Adipocyte (in vitro differentiated cells): ENCODE measurements at regions not wholly inside any gene's neighbourhood (a gene's known extent, or its start where the extent isn't known, plus 50 kb on each side); places are given as distances from the start of the nearest gene placed in this dataset.
A peak's percentile ranks its signal among the peaks of the same experiment; 100 is the strongest.

Experiments used
- DNase-seq: peaks from one replicate; pipeline ENCODE4 v3.0.0-alpha.2; 2015; ENCODE audit warnings: low read depth
- H3K27me3 ChIP-seq: replicated peaks from 2 replicates; pipeline ENCODE4 v1.7.0; 2013; ENCODE audit warnings: mild to moderate bottlenecking, low read length, moderate library complexity; ENCODE audit not compliant: control insufficient read depth, insufficient read depth
- H3K36me3 ChIP-seq: 2 replicates; pipeline ENCODE4 v1.7.0; 2013; ENCODE audit warnings: low read length, mild to moderate bottlenecking, moderate library complexity; ENCODE audit not compliant: control insufficient read depth, insufficient read depth, severe bottlenecking
- H3K4me1 ChIP-seq: 2 replicates; pipeline ENCODE4 v1.7.0; 2013; ENCODE audit warnings: mild to moderate bottlenecking, low read length, moderate library complexity; ENCODE audit not compliant: control insufficient read depth, insufficient read depth
- H3K4me3 ChIP-seq: 2 replicates; pipeline ENCODE4 v1.7.0; 2013; ENCODE audit warnings: mild to moderate bottlenecking, low read length, moderate library complexity
- H3K9ac ChIP-seq: 2 replicates; pipeline ENCODE4 v1.7.0; 2013; ENCODE audit warnings: mild to moderate bottlenecking, low read length, moderate library complexity
- H3K9me3 ChIP-seq: 2 replicates; pipeline ENCODE4 v1.7.0; 2013; ENCODE audit warnings: mild to moderate bottlenecking, low read length, moderate library complexity; ENCODE audit not compliant: control insufficient read depth

DNA sequence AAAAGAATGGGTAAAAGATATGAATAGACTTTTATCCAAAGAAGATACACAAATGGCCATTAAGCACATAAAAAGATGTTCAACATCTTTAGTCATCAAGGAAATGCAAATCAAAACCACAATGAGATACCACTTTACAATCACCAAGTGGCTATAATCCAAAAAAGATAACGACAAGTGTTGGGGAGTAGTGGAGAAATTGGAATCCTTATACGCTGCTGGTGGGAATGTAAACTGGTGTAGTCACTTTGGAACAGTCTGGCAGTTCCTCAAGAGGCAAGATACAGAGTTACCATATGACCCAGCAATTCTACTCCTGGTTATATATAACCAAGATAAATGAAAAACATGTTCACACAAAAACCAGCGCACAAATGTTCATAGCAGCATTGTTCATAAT is 234.9 kb downstream of the SPATA31D1 start:
- H3K27me3 ChIP-seq = no peaks in the 10 kb centered on the region
- no peaks in the 10 kb centered on the region for H3K4me1 ChIP-seq
- no peak overlapping the region for H3K4me3 ChIP-seq
- H3K36me3 ChIP-seq = no peaks in the 10 kb centered on the region
- H3K9ac ChIP-seq = no peak overlapping the region
- H3K9me3 ChIP-seq = no peaks in the 10 kb centered on the region
- DNase-seq = no peak

DNA sequence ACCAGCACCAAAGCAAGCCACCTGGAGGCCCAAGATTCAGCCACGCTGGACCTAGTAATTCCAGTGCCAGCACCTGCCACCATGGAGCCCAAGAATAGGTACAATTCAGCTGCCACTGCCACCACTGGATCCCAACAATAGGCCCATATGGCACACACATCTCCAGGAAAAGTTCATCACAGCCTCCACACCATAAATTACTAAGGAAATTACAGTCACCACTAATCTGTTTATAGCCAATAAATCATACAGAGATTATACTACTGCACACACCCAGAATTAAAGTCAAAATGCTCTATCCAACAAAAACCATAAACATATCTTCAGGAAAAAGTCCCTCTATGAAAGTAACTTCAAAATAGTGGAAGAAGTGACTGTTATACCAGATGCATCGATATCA is 242.8 kb downstream of the SPATA31D1 start:
- Histone ChIP-seq H3K27me3 (no peaks in the 10 kb centered on the region), H3K9ac (no peak overlapping the region), H3K4me1 (no peaks in the 10 kb centered on the region), H3K4me3 (no peak overlapping the region), H3K36me3 (no peaks in the 10 kb centered on the region), H3K9me3 (peaks cover 32% of the 10 kb centered on the region)
- DNase-seq = no peak

GRCh38 chr9:82234160-82234943 is 245.8 kb downstream of the SPATA31D1 start:
- H3K36me3 ChIP-seq = no peaks in the 10 kb centered on the region
- H3K9me3 ChIP-seq = peaks cover 32% of the 10 kb centered on the region
- no peak for DNase-seq
- no peak overlapping the region for H3K9ac ChIP-seq
- no peaks in the 10 kb centered on the region for H3K4me1 ChIP-seq
- H3K4me3 ChIP-seq = no peak overlapping the region
- H3K27me3 ChIP-seq = no peaks in the 10 kb centered on the region

- Histone ChIP-seq H3K4me3 (no peak overlapping the region), H3K27me3 (no peaks in the 10 kb centered on the region), H3K9me3 (peaks cover 22% of the 10 kb centered on the region), H3K4me1 (no peaks in the 10 kb centered on the region), H3K9ac (no peak overlapping the region), H3K36me3 (no peaks in the 10 kb centered on the region)
- no peak for DNase-seq
Observed at GRCh38 chr9:82242285-82242963, 253.9 kb downstream of the SPATA31D1 start.

DNA sequence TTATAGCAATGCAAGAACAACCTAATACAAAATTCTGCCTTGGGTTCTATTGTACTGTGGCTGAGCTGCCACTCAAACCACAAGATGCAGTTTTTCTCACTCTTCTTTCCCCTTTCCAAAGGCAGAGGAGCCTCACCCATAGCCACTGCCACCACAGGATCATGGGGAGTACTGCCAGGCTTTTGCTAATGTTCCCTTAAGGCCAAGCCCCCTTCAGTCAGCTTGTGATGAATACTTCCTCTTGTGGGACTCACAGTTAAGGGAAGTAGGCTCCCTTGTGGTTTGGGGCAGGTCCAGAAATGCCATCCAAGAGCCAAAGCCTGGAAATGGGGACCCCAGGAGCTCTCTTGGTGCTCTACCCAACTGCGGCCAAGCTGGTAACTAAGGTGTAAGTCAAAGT is 258.7 kb downstream of the SPATA31D1 start:
- Histone ChIP-seq H3K36me3 (no peaks in the 10 kb centered on the region), H3K9me3 (peaks cover under 1% of the 10 kb centered on the region), H3K27me3 (no peaks in the 10 kb centered on the region), H3K9ac (no peak overlapping the region), H3K4me3 (no peak overlapping the region), H3K4me1 (no peaks in the 10 kb centered on the region)
- no peak for DNase-seq

GRCh38 chr9:82252116-82252515 is 263.5 kb downstream of the SPATA31D1 start:
- Histone ChIP-seq H3K9ac (no peak overlapping the region), H3K4me1 (peaks cover 14% of the 10 kb centered on the region), H3K27me3 (no peaks in the 10 kb centered on the region), H3K9me3 (no peaks in the 10 kb centered on the region), H3K4me3 (no peak overlapping the region), H3K36me3 (no peaks in the 10 kb centered on the region)
- DNase-seq = peak; percentile 26

GRCh38 chr9:82254646-82255367 is 266.2 kb downstream of the SPATA31D1 start:
- Histone ChIP-seq H3K4me3 (no peak overlapping the region), H3K4me1 (peaks cover 14% of the 10 kb centered on the region)
- DNase-seq = peak; percentile 4

GRCh38 chr9:82255481-82256176 is 267.1 kb downstream of the SPATA31D1 start:
- no peak for DNase-seq

More at GRCh38 chr9:82254646-82255367, 266.2 kb downstream of the SPATA31D1 start:
- Histone ChIP-seq H3K27me3 (no peaks in the 10 kb centered on the region), H3K9ac (no peak overlapping the region), H3K9me3 (no peaks in the 10 kb centered on the region), H3K36me3 (no peaks in the 10 kb centered on the region)

GRCh38 chr9:82260691-82261090 is 272.1 kb downstream of the SPATA31D1 start:
- Histone ChIP-seq H3K9ac (no peak overlapping the region), H3K4me1 (no peaks in the 10 kb centered on the region), H3K36me3 (no peaks in the 10 kb centered on the region), H3K27me3 (no peaks in the 10 kb centered on the region), H3K9me3 (no peaks in the 10 kb centered on the region), H3K4me3 (no peak overlapping the region)
- DNase-seq = no peak

More at GRCh38 chr9:82255481-82256176, 267.1 kb downstream of the SPATA31D1 start:
- Histone ChIP-seq H3K4me3 (no peak overlapping the region), H3K4me1 (peaks cover 14% of the 10 kb centered on the region), H3K27me3 (no peaks in the 10 kb centered on the region), H3K9me3 (no peaks in the 10 kb centered on the region), H3K9ac (no peak overlapping the region), H3K36me3 (no peaks in the 10 kb centered on the region)

DNA sequence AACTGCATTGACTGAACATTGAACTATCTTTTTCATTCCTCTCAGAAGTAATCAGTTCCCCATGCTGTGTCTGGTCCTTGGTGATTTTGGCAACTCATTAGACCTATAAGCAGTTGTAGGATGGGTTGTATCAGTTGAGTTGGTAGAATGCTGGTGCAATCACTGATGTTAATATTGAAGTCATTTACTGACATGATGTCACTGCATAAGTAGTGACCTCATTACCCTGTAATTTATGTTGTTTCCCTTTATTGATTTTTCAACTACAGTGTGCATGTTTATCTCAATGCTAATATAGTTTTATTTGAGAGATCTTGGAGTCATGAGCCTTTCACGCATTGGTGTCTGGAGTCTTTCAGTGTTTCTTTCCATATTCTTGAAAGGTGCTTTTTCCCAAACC is 275.0 kb downstream of the SPATA31D1 start:
- Histone ChIP-seq H3K9ac (no peak overlapping the region), H3K36me3 (no peaks in the 10 kb centered on the region), H3K4me3 (no peak overlapping the region), H3K9me3 (no peaks in the 10 kb centered on the region), H3K27me3 (no peaks in the 10 kb centered on the region), H3K4me1 (no peaks in the 10 kb centered on the region)
- DNase-seq = no peak

DNA sequence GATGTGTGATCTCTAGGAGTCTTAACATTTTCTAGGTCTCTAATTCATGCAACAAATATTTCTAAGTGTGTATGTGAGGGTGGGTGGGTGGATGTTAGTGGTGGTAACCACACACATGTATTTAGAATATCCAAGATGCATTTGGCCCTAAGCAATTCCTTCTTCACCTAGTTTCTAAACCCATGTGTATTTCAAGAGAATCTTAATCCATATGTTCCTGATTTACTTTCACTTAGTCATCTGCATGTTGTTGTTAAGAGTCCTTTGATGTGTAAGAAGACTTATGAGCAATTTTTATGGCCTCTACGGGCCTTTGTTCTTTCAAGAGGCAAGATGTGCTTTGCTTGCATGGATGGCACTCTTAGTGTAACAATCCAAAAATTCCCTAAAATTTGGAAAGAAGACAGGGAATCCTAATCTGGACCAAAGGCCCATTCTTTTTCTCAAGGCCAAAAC is 282.6 kb downstream of the SPATA31D1 start:
- peak; percentile 72 for DNase-seq
- Histone ChIP-seq H3K9me3 (no peaks in the 10 kb centered on the region), H3K36me3 (no peaks in the 10 kb centered on the region), H3K9ac (no peak overlapping the region), H3K27me3 (no peaks in the 10 kb centered on the region), H3K4me3 (no peak overlapping the region), H3K4me1 (peaks cover 21% of the 10 kb centered on the region)
